ENCODE measurements at regions not wholly inside any gene's neighbourhood (a gene's known extent, or its start where the extent isn't known, plus 50 kb on each side); places are given as distances from the start of the nearest gene placed in this dataset.

- intact Hi-C loops (cut with micrococcal nuclease; ENCODE audit: unreplicated experiment), result no loop called here
- no TSS peak for BruUV-seq (replicated peaks)
- ATAC-seq, result no peak
- no peak for TF ChIP-seq TGIF2 (CRISPR knock-in tag; IDR thresholded peaks at IDR 0.05)
- no peak for TF ChIP-seq GFI1 (CRISPR knock-in tag; IDR thresholded peaks at IDR 0.05; ENCODE audit: borderline replicate concordance)
- no peak for TF ChIP-seq HMG20B (CRISPR knock-in tag; conservative IDR thresholded peaks at IDR 0.05)
- TF ChIP-seq PRDM10 (CRISPR knock-in tag; IDR thresholded peaks at IDR 0.05; ENCODE audit: low read depth), result no peak
- TF ChIP-seq SIX4 (CRISPR knock-in tag; IDR thresholded peaks at IDR 0.05), result no peak
- no peak for TF ChIP-seq ZSCAN25 (CRISPR knock-in tag; IDR thresholded peaks at IDR 0.05)
- TF ChIP-seq THRA (CRISPR knock-in tag; IDR thresholded peaks at IDR 0.05; ENCODE audit: borderline replicate concordance), result no peak
- TF ChIP-seq ZNF142 (CRISPR knock-in tag; IDR thresholded peaks at IDR 0.05), result no peak
- TF ChIP-seq ZNF496 (CRISPR knock-in tag; IDR thresholded peaks at IDR 0.05; ENCODE audit: insufficient replicate concordance), result no peak
- no peak for TF ChIP-seq ZNF558 (CRISPR knock-in tag; IDR thresholded peaks at IDR 0.05; ENCODE audit: borderline replicate concordance)
- no peak for TF ChIP-seq SOX13 (IDR thresholded peaks at IDR 0.05)
- no peak for TF ChIP-seq SOX13 (CRISPR knock-in tag; conservative IDR thresholded peaks at IDR 0.05 in 1 of 2, IDR thresholded peaks at IDR 0.05 in 1 of 2)
- TF ChIP-seq EZH2 (conservative IDR thresholded peaks at IDR 0.05; ENCODE audit: low read depth, low read length), result no peak
- no peak for TF ChIP-seq ZBTB42 (CRISPR knock-in tag; IDR thresholded peaks at IDR 0.05)
These were observed 152.2 kb downstream of the SDHAF3 start for GRCh38 chr7:97269741-97270140.

More at GRCh38 chr7:97269741-97270140, 152.2 kb downstream of the SDHAF3 start:
- no peak for FAIRE-seq
- Histone ChIP-seq H3K27me3 (ENCODE audit: control insufficient read depth in 1 of 2, insufficient read depth in 2 of 2, low read length in 2 of 2) (peaks cover 0 to 8% of the 10 kb centered on the region in 2 experiments; a peak in 2 of 5 replicates), H3K4me3 (replicated peaks in 1 of 3; ENCODE audit: insufficient read depth in 1 of 3, low read depth in 2 of 3, low read length in 3 of 3) (no peak overlapping the region), H2AFZ (ENCODE audit: low read length) (no peak overlapping the region), H3K4me1 (ENCODE audit: insufficient read depth, low read length) (no peaks in the 10 kb centered on the region), H3K9ac (ENCODE audit: insufficient read depth, low read depth, low read length) (no peak overlapping the region), H3K36me3 (replicated peaks in 1 of 2; ENCODE audit: control insufficient read depth in 1 of 2, insufficient read depth in 2 of 2, low read length in 2 of 2) (no peaks in the 10 kb centered on the region), H4K20me1 (ENCODE audit: insufficient read depth, low read length) (no peaks in the 10 kb centered on the region), H3K4me2 (ENCODE audit: low read depth, low read length) (no peak overlapping the region), H3K9me3 (ENCODE audit: low read length) (no peaks in the 10 kb centered on the region), H3K79me2 (ENCODE audit: insufficient read depth, low read length) (no peaks in the 10 kb centered on the region), H3K27ac (ENCODE audit: extremely low read length, insufficient read depth, low read length) (no peak overlapping the region)
- ChIA-PET POLR2A (no interaction called here), CTCF (ENCODE audit: low intra/inter-chr PET ratio, low total read pairs) (no interaction called here)
- no peak for DNase-seq (ENCODE audit: low spot score)
- in situ Hi-C loops (cut with HindIII; ENCODE audit: extremely low pct_ligation_motif_present, low pct_unique_long_range_greater_than_20kb), result no loop called here

Data from HepG2 (cell line).